ENCODE measurements at regions not wholly inside any gene's neighbourhood (a gene's known extent, or its start where the extent isn't known, plus 50 kb on each side); places are given as distances from the start of the nearest gene placed in this dataset.
"Not testable (repeated sequence)": the region's sequence is repeated elsewhere in the genome, so short reads cannot be mapped to it uniquely, and the experiment has no call there.

DNA sequence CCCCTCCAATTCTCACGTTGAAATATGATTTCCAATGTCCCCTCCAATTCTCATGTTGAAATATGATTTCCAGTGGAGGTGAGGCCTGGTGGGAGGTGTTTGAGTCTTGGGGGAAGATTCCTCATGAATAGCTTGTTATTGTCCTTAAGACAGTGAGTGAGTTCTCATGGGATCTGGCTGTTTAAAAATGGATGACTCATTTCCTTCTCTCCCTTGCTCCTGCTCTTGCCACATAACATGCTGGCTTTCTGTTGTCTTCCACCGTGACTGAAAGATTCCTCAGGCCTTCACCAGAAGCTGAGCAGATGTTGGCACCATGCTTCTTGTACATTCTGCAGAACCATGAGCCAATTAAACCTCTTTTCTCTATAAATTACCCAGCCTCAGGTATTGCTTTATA, 346.8 kb upstream of the TECRL start:
- Mint-ChIP-seq H3K4me1 (no peaks in the 10 kb centered on the region), H3K27ac (no peak overlapping the region), H3K9me3 (peaks cover 35% of the 10 kb centered on the region), H3K4me3 (no peak overlapping the region), H3K27me3 (ENCODE audit: low read depth) (no peaks in the 10 kb centered on the region), H3K36me3 (no peaks in the 10 kb centered on the region)
- TF ChIP-seq, protein P1, sequence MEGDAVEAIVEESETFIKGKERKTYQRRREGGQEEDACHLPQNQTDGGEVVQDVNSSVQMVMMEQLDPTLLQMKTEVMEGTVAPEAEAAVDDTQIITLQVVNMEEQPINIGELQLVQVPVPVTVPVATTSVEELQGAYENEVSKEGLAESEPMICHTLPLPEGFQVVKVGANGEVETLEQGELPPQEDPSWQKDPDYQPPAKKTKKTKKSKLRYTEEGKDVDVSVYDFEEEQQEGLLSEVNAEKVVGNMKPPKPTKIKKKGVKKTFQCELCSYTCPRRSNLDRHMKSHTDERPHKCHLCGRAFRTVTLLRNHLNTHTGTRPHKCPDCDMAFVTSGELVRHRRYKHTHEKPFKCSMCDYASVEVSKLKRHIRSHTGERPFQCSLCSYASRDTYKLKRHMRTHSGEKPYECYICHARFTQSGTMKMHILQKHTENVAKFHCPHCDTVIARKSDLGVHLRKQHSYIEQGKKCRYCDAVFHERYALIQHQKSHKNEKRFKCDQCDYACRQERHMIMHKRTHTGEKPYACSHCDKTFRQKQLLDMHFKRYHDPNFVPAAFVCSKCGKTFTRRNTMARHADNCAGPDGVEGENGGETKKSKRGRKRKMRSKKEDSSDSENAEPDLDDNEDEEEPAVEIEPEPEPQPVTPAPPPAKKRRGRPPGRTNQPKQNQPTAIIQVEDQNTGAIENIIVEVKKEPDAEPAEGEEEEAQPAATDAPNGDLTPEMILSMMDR (IDR thresholded peaks at IDR 0.05; ENCODE audit: unreplicated experiment): no peak
- DNase-seq (ENCODE audit: low spot score in 2 of 2, unreplicated experiment in 2 of 2): no peak

DNA sequence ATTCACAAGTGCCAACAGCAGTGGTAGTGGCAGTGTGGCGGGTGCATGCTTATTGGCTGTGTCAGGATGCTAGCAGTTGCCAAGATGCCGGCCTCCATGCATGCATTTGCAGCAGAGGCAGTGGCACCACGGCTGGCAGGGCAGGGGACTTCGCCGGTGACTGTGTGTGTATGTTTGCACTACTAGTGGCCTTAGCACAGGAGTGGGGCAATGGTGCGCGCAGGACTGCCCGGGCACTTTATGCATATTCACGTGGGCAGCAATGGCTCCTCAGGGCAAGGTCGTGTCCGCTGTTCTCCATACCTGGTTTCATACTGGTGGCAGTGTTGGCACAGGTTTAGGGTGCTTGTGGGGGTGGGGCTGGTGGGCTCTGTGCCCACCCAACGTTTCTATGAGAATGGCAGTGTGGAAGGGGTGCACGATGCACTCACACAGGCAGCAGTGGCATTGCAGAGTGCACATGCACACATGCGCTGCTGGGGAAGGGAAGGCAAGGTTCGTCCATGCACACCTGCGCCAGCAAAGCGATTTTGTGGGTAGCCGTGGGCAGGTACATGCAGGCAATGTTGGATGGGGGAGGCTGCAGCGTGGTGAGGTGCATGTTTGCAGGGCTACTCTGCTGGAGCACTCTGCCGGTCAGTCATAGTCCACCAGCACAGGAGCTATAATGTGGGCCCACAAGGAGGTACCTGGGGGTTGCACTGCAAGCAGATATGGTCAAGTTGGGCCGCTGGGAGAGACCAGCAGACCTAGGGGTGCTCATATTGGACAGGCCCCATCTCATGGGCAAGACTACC, 338.9 kb upstream of the TECRL start:
- peaks cover 12% of the 10 kb centered on the region for H3K9me3 Mint-ChIP-seq
- no peak overlapping the region for H3K4me3 Mint-ChIP-seq
- H3K36me3 Mint-ChIP-seq: no peaks in the 10 kb centered on the region
- H3K27ac Mint-ChIP-seq: no peak overlapping the region
- TF ChIP-seq, protein P1 (IDR thresholded peaks at IDR 0.05; ENCODE audit: unreplicated experiment): no peak
- H3K27me3 Mint-ChIP-seq (ENCODE audit: low read depth): no peaks in the 10 kb centered on the region
- no peaks in the 10 kb centered on the region for H3K4me1 Mint-ChIP-seq
- no peak for DNase-seq (ENCODE audit: low spot score in 2 of 2, unreplicated experiment in 2 of 2)

DNA sequence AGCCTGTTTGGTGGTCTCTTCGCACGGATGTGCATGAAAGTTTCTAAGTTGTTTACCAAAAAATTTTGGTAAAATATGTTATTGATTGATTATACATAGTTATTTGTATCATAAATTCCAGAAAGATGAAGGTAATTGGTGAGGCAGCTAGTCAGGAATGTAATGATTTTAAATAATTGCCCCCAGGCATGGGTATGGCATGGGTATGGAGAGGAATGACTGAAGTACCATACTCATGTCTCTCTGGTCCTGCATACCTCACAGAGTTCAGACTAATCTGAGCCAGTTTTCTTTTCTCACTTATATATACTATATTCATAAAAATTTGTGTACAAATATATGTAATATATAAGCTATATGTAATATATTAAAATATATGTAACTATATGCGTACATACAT, 329.0 kb upstream of the TECRL start:
- TF ChIP-seq, protein P1 (IDR thresholded peaks at IDR 0.05; ENCODE audit: unreplicated experiment): no peak
- Mint-ChIP-seq H3K27me3 (ENCODE audit: low read depth) (no peaks in the 10 kb centered on the region), H3K27ac (no peak overlapping the region), H3K4me3 (no peak overlapping the region), H3K9me3 (peaks cover 5% of the 10 kb centered on the region), H3K36me3 (no peaks in the 10 kb centered on the region), H3K4me1 (no peaks in the 10 kb centered on the region)
- no peak for DNase-seq (ENCODE audit: low spot score in 2 of 2, unreplicated experiment in 2 of 2)

DNA sequence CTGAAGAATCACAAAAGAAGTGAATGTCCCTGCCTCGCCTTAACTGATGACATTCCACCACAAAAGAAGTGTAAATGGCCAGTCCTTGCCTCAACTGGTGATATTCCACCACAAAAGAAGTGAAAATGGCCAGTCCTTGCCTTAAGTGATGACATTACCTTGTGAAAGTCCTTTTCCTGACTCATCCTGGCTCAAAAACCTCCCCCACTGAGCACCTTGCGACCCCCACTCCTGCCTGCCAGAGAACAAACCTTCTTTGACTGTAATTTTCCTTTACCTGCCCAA, 328.5 kb upstream of the TECRL start:
- not testable (repeated sequence) for H3K4me1 Mint-ChIP-seq; H3K27me3 Mint-ChIP-seq (ENCODE audit: low read depth); DNase-seq (ENCODE audit: low spot score in 2 of 2, unreplicated experiment in 2 of 2); H3K4me3 Mint-ChIP-seq; H3K36me3 Mint-ChIP-seq; H3K9me3 Mint-ChIP-seq; H3K27ac Mint-ChIP-seq

DNA sequence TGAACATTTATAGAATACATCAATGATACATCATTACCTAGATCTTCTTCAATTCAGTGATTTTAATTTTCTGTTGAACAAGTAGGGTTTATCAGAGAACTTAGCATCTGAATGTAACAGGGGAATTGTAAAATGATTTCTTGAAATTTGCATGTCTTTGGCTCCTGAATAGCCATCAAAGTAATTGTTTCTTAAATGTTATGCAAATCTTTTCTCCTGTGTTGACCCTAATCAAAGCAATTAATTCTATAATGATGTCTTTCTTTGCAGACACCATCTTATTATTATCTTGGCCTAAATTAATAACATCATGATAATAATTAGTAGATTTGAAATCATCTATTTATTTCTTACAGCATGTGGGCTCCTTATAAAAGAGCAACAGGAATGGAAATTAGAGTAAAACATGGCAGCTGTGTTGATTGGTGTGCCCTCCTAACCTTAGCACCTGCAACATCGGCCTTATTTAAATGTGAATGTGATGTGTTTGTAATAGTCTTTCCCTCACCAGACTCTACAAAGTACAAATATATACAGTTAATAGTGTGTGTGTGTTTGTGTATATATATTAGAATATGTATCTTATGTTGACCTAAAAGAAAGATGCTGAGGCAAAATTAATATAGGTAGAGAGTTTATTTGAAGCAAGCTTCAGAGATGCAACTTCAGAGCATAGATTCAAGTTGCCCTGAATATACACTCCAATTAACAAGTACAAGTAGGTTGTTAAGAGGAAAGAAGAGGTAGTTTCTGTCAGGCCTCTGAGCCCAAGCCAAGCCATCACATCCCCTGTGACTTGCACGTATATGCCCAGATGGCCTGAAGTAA, 328.0 kb upstream of the TECRL start:
- Mint-ChIP-seq H3K27ac (no peak overlapping the region), H3K27me3 (ENCODE audit: low read depth) (no peaks in the 10 kb centered on the region), H3K9me3 (peaks cover 5% of the 10 kb centered on the region), H3K4me3 (no peak overlapping the region), H3K4me1 (no peaks in the 10 kb centered on the region), H3K36me3 (no peaks in the 10 kb centered on the region)
- no peak for DNase-seq (ENCODE audit: low spot score in 2 of 2, unreplicated experiment in 2 of 2)
- TF ChIP-seq, protein P1 (IDR thresholded peaks at IDR 0.05; ENCODE audit: unreplicated experiment): no peak

DNA sequence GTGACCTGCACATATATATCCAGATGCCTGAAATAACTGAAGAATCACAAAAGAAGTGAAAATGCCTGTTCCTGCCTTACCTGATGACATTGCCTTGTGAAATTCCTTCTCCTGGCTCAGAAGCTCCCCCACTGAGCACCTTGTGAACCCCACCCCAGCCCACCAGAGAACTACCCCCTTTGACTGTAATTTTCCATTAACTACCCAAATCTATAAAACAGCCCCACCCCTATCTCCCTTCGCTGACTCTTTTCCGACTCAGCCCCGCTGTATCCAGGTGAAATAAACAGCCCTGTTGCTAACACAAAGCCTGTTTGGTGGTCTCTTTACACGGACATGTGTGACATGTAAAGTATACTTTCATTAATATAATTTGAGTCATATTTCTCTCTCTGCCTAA, 320.3 kb upstream of the TECRL start:
- H3K36me3 Mint-ChIP-seq: no peaks in the 10 kb centered on the region
- H3K4me3 Mint-ChIP-seq: no peak overlapping the region
- H3K9me3 Mint-ChIP-seq: peaks cover 19% of the 10 kb centered on the region
- H3K4me1 Mint-ChIP-seq: no peaks in the 10 kb centered on the region
- TF ChIP-seq, protein P1 (IDR thresholded peaks at IDR 0.05; ENCODE audit: unreplicated experiment): no peak
- H3K27ac Mint-ChIP-seq: no peak overlapping the region
- H3K27me3 Mint-ChIP-seq (ENCODE audit: low read depth): no peaks in the 10 kb centered on the region
- DNase-seq (ENCODE audit: low spot score in 2 of 2, unreplicated experiment in 2 of 2): no peak
